Ovary (tissue), 3 donors: ENCODE measurements at regions not wholly inside any gene's neighbourhood (a gene's known extent, or its start where the extent isn't known, plus 50 kb on each side); places are given as distances from the start of the nearest gene placed in this dataset.

Experiments used
- EP300 ChIP-seq: sonication (generic); formaldehyde crosslinking; IDR thresholded peaks from one replicate; pipeline ENCODE4 v1.6.1; 2017; ENCODE audit warnings: antibody characterized with exemption
- POLR2A ChIP-seq: fragments of 450-650 bp; IDR thresholded peaks from one replicate; pipeline ENCODE4 v1.6.1; 2017; ENCODE audit warnings: antibody characterized with exemption, mild to moderate bottlenecking, moderate library complexity
- TF ChIP-seq, protein P1 (sequence below), 3 donors: fragments of 450-650 bp in 2 of 3; fragments of 200-600 bp in 1 of 3; IDR thresholded peaks; one replicate each; pipeline versions ENCODE4 v1.5.1 to v1.8.0; 2016 to 2022; ENCODE audit warnings: antibody characterized with exemption in 3 of 3, mild to moderate bottlenecking in 1 of 3
- donor health status: DM: no; HTN: no; CAD: no.

DNA sequence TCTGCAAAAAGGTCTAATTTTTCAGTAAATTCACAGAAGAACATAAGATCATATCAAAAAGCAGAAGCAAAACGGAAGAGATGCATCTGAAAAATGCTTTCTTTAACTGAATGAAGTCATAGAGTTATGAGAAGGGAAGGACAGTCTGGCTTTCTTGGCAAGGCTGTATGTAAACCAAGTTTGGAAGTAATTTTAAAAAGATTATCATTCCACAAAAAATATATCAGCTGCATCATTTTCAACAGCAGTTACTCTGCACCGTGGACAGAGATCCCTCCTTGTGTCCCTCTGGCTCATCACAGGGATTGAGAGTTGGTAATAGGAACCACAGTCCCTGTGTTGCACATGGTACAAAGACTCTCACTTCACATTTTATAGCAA, 258.5 kb downstream of the HIVEP2 start:
- TF ChIP-seq, protein P1, sequence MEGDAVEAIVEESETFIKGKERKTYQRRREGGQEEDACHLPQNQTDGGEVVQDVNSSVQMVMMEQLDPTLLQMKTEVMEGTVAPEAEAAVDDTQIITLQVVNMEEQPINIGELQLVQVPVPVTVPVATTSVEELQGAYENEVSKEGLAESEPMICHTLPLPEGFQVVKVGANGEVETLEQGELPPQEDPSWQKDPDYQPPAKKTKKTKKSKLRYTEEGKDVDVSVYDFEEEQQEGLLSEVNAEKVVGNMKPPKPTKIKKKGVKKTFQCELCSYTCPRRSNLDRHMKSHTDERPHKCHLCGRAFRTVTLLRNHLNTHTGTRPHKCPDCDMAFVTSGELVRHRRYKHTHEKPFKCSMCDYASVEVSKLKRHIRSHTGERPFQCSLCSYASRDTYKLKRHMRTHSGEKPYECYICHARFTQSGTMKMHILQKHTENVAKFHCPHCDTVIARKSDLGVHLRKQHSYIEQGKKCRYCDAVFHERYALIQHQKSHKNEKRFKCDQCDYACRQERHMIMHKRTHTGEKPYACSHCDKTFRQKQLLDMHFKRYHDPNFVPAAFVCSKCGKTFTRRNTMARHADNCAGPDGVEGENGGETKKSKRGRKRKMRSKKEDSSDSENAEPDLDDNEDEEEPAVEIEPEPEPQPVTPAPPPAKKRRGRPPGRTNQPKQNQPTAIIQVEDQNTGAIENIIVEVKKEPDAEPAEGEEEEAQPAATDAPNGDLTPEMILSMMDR (IDR thresholded peaks at IDR 0.05), result no peak
- TF ChIP-seq EP300 (no peak), POLR2A (no peak)
